ENCODE measurements at regions not wholly inside any gene's neighbourhood (a gene's known extent, or its start where the extent isn't known, plus 50 kb on each side); places are given as distances from the start of the nearest gene placed in this dataset.
"Not testable (repeated sequence)": the region's sequence is repeated elsewhere in the genome, so short reads cannot be mapped to it uniquely, and the experiment has no call there.

DNA sequence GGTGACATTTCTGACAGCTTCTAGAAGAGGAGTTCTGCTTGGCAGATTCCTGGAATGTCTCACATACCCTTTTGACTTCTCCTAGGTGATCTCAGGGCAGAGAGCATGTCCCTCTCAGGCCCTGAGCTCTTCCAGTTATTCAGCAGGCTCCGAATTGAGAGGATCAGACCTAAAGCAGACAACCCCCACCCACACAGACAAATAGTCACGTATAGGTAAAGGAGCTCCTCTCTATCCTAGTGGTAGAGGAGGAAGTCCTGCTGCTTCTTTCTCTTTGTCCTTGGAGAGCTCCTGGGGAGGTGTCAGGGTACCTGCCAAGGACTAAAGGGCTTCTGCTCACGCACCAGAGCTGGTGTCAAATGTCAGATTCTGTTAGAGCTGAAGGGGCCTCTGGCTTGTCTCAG is 128.1 kb downstream of the IER5 start:
- H3K4me3 ChIP-seq (ENCODE audit: low read depth in 1 of 2, low read length in 2 of 2), result no peak overlapping the region
- H3K4me1 ChIP-seq (ENCODE audit: control insufficient read depth in 1 of 2, insufficient read depth in 2 of 2, low read length in 2 of 2), result no peaks in the 10 kb centered on the region
- no peaks in the 10 kb centered on the region for H3K36me3 ChIP-seq (ENCODE audit: control insufficient read depth in 1 of 2, insufficient read depth in 2 of 2, low read length in 2 of 2)
- no peaks in the 10 kb centered on the region for H3K9me3 ChIP-seq (ENCODE audit: control insufficient read depth in 1 of 2, low read length in 2 of 2)
- H3K9ac ChIP-seq (ENCODE audit: low read depth in 1 of 2, low read length in 2 of 2), result no peak overlapping the region
- H3K27me3 ChIP-seq (ENCODE audit: control insufficient read depth in 1 of 2, insufficient read depth in 2 of 2, low read length in 2 of 2), result no peaks in the 10 kb centered on the region
- no peak overlapping the region for H3K27ac ChIP-seq (ENCODE audit: low read depth, low read length)

- Histone ChIP-seq H3K9ac (ENCODE audit: low read depth in 1 of 2, low read length in 2 of 2) (no peak overlapping the region), H3K4me3 (ENCODE audit: low read depth in 1 of 2, low read length in 2 of 2) (no peak overlapping the region), H3K27me3 (ENCODE audit: control insufficient read depth in 1 of 2, insufficient read depth in 2 of 2, low read length in 2 of 2) (no peaks in the 10 kb centered on the region), H3K4me1 (ENCODE audit: control insufficient read depth in 1 of 2, insufficient read depth in 2 of 2, low read length in 2 of 2) (no peaks in the 10 kb centered on the region), H3K9me3 (ENCODE audit: control insufficient read depth in 1 of 2, low read length in 2 of 2) (no peaks in the 10 kb centered on the region), H3K27ac (ENCODE audit: low read depth, low read length) (no peak overlapping the region), H3K36me3 (ENCODE audit: control insufficient read depth in 1 of 2, insufficient read depth in 2 of 2, low read length in 2 of 2) (no peaks in the 10 kb centered on the region)
These were observed 131.4 kb downstream of the IER5 start for GRCh38 chr1:181219938-181220337.

GRCh38 chr1:181221078-181221477 is 132.6 kb downstream of the IER5 start:
- Histone ChIP-seq H3K4me3 (ENCODE audit: low read depth in 1 of 2, low read length in 2 of 2) (no peak overlapping the region), H3K9ac (ENCODE audit: low read depth in 1 of 2, low read length in 2 of 2) (no peak overlapping the region), H3K36me3 (ENCODE audit: control insufficient read depth in 1 of 2, insufficient read depth in 2 of 2, low read length in 2 of 2) (no peaks in the 10 kb centered on the region), H3K4me1 (ENCODE audit: control insufficient read depth in 1 of 2, insufficient read depth in 2 of 2, low read length in 2 of 2) (no peaks in the 10 kb centered on the region), H3K27me3 (ENCODE audit: control insufficient read depth in 1 of 2, insufficient read depth in 2 of 2, low read length in 2 of 2) (no peaks in the 10 kb centered on the region), H3K9me3 (ENCODE audit: control insufficient read depth in 1 of 2, low read length in 2 of 2) (no peaks in the 10 kb centered on the region), H3K27ac (ENCODE audit: low read depth, low read length) (no peak overlapping the region)

DNA sequence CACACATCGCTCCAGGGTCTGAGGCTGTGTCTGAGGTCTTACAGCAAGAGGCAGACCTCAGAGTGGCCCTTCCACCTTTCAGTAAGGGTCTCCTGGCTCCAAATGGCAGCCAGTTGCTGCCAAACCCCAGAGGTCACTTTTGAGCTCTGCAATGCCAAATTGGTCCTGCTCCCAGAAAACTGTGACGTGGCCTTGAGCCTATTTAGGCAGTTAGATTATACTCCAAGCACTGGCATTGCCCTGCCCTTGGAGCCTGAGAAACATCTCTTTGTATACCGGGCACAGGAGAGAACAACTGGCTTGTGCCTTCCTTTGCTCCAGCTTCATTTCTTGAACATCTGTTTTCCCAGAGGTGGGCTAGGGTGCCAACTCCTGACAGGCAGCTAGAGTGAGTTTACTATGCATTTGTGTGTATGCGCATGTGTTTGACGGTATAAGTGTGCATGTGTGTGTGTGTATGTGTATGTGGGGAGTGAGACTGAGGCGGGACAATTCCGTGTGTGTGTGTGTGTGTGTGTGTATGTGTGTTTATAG is 134.5 kb downstream of the IER5 start:
- H3K9me3 ChIP-seq (ENCODE audit: control insufficient read depth in 1 of 2, low read length in 2 of 2), result no peaks in the 10 kb centered on the region
- H3K4me1 ChIP-seq (ENCODE audit: control insufficient read depth in 1 of 2, insufficient read depth in 2 of 2, low read length in 2 of 2), result no peaks in the 10 kb centered on the region
- no peak overlapping the region for H3K9ac ChIP-seq (ENCODE audit: low read depth in 1 of 2, low read length in 2 of 2)
- H3K36me3 ChIP-seq (ENCODE audit: control insufficient read depth in 1 of 2, insufficient read depth in 2 of 2, low read length in 2 of 2), result no peaks in the 10 kb centered on the region
- H3K27ac ChIP-seq (ENCODE audit: low read depth, low read length), result no peak overlapping the region
- no peaks in the 10 kb centered on the region for H3K27me3 ChIP-seq (ENCODE audit: control insufficient read depth in 1 of 2, insufficient read depth in 2 of 2, low read length in 2 of 2)
- no peak overlapping the region for H3K4me3 ChIP-seq (ENCODE audit: low read depth in 1 of 2, low read length in 2 of 2)

GRCh38 chr1:181226728-181227127 is 138.2 kb downstream of the IER5 start:
- H3K27ac ChIP-seq (ENCODE audit: low read depth, low read length); H3K36me3 ChIP-seq (ENCODE audit: control insufficient read depth in 1 of 2, insufficient read depth in 2 of 2, low read length in 2 of 2); H3K9me3 ChIP-seq (ENCODE audit: control insufficient read depth in 1 of 2, low read length in 2 of 2); H3K4me3 ChIP-seq (ENCODE audit: low read depth in 1 of 2, low read length in 2 of 2); H3K4me1 ChIP-seq (ENCODE audit: control insufficient read depth in 1 of 2, insufficient read depth in 2 of 2, low read length in 2 of 2); H3K27me3 ChIP-seq (ENCODE audit: control insufficient read depth in 1 of 2, insufficient read depth in 2 of 2, low read length in 2 of 2); H3K9ac ChIP-seq (ENCODE audit: low read depth in 1 of 2, low read length in 2 of 2): not testable (repeated sequence)

DNA sequence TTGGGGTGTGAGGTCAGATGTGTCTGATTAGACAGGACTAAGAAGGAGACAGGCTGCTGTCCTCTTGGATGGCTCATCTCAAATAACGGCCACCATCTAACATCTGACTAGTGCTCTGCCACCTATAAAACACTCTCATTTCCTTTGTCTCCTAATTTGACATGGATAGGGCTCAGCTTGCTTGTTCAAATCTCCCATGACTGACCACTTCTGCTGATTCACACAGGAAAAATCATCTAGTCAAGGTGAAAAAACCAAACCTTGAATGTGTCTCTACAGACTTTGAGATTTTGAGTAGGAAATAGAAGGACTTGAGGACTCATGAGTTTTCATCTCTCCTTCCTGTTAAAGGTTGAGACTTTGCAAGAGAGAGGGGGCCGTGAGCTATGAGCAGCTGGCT is 150.6 kb downstream of the IER5 start:
- H3K4me1 ChIP-seq (ENCODE audit: control insufficient read depth in 1 of 2, insufficient read depth in 2 of 2, low read length in 2 of 2), result no peaks in the 10 kb centered on the region
- H3K9me3 ChIP-seq (ENCODE audit: control insufficient read depth in 1 of 2, low read length in 2 of 2), result no peaks in the 10 kb centered on the region
- H3K27ac ChIP-seq (ENCODE audit: low read depth, low read length), result no peak overlapping the region
- H3K9ac ChIP-seq (ENCODE audit: low read depth in 1 of 2, low read length in 2 of 2), result no peak overlapping the region
- no peaks in the 10 kb centered on the region for H3K36me3 ChIP-seq (ENCODE audit: control insufficient read depth in 1 of 2, insufficient read depth in 2 of 2, low read length in 2 of 2)
- no peak overlapping the region for H3K4me3 ChIP-seq (ENCODE audit: low read depth in 1 of 2, low read length in 2 of 2)
- H3K27me3 ChIP-seq (ENCODE audit: control insufficient read depth in 1 of 2, insufficient read depth in 2 of 2, low read length in 2 of 2), result no peaks in the 10 kb centered on the region

GRCh38 chr1:181246320-181246719 is 157.8 kb downstream of the IER5 start:
- H3K9me3 ChIP-seq (ENCODE audit: control insufficient read depth in 1 of 2, low read length in 2 of 2); H3K27me3 ChIP-seq (ENCODE audit: control insufficient read depth in 1 of 2, insufficient read depth in 2 of 2, low read length in 2 of 2); H3K36me3 ChIP-seq (ENCODE audit: control insufficient read depth in 1 of 2, insufficient read depth in 2 of 2, low read length in 2 of 2); H3K9ac ChIP-seq (ENCODE audit: low read depth in 1 of 2, low read length in 2 of 2); H3K4me1 ChIP-seq (ENCODE audit: control insufficient read depth in 1 of 2, insufficient read depth in 2 of 2, low read length in 2 of 2); H3K4me3 ChIP-seq (ENCODE audit: low read depth in 1 of 2, low read length in 2 of 2); H3K27ac ChIP-seq (ENCODE audit: low read depth, low read length): not testable (repeated sequence)

- H3K9ac ChIP-seq (ENCODE audit: low read depth in 1 of 2, low read length in 2 of 2); H3K27me3 ChIP-seq (ENCODE audit: control insufficient read depth in 1 of 2, insufficient read depth in 2 of 2, low read length in 2 of 2); H3K4me3 ChIP-seq (ENCODE audit: low read depth in 1 of 2, low read length in 2 of 2); H3K9me3 ChIP-seq (ENCODE audit: control insufficient read depth in 1 of 2, low read length in 2 of 2); H3K27ac ChIP-seq (ENCODE audit: low read depth, low read length); H3K4me1 ChIP-seq (ENCODE audit: control insufficient read depth in 1 of 2, insufficient read depth in 2 of 2, low read length in 2 of 2); H3K36me3 ChIP-seq (ENCODE audit: control insufficient read depth in 1 of 2, insufficient read depth in 2 of 2, low read length in 2 of 2): not testable (repeated sequence)
These were observed 159.9 kb downstream of the IER5 start for GRCh38 chr1:181248361-181248760.

- Histone ChIP-seq H3K4me1 (ENCODE audit: control insufficient read depth in 1 of 2, insufficient read depth in 2 of 2, low read length in 2 of 2) (peaks cover 0 to 6% of the 10 kb centered on the region in 2 donors), H3K4me3 (ENCODE audit: low read depth in 1 of 2, low read length in 2 of 2) (no peak overlapping the region), H3K9ac (ENCODE audit: low read depth in 1 of 2, low read length in 2 of 2) (no peak overlapping the region), H3K27ac (ENCODE audit: low read depth, low read length) (no peak overlapping the region), H3K9me3 (ENCODE audit: control insufficient read depth in 1 of 2, low read length in 2 of 2) (no peaks in the 10 kb centered on the region), H3K27me3 (ENCODE audit: control insufficient read depth in 1 of 2, insufficient read depth in 2 of 2, low read length in 2 of 2) (no peaks in the 10 kb centered on the region), H3K36me3 (ENCODE audit: control insufficient read depth in 1 of 2, insufficient read depth in 2 of 2, low read length in 2 of 2) (no peaks in the 10 kb centered on the region)
These were observed 160.7 kb downstream of the IER5 start for GRCh38 chr1:181249186-181249585.

DNA sequence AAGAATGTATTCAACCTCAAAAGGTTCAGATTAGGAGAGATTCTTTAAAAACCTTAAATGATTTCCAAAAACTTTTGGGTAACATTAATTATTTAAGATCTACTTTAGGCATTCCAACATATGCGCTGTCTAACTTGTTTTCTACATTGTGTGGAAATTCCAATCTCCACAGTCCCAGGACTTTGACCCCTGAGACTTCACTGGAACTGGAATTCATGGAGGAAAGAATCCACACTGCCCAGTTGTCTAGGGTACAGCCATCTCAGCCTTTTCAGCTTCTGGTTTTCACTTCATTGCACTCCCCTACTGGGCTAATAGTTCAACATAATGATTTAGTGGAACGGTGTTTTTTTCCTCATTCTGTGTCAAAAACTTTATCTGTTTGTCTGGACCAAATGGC is 161.5 kb downstream of the IER5 start:
- Histone ChIP-seq H3K4me3 (ENCODE audit: low read depth in 1 of 2, low read length in 2 of 2) (no peak overlapping the region), H3K4me1 (ENCODE audit: control insufficient read depth in 1 of 2, insufficient read depth in 2 of 2, low read length in 2 of 2) (peaks cover 0 to 6% of the 10 kb centered on the region in 2 donors), H3K27ac (ENCODE audit: low read depth, low read length) (no peak overlapping the region), H3K36me3 (ENCODE audit: control insufficient read depth in 1 of 2, insufficient read depth in 2 of 2, low read length in 2 of 2) (no peaks in the 10 kb centered on the region), H3K27me3 (ENCODE audit: control insufficient read depth in 1 of 2, insufficient read depth in 2 of 2, low read length in 2 of 2) (no peaks in the 10 kb centered on the region), H3K9ac (ENCODE audit: low read depth in 1 of 2, low read length in 2 of 2) (no peak overlapping the region), H3K9me3 (ENCODE audit: control insufficient read depth in 1 of 2, low read length in 2 of 2) (peaks cover under 1 to 3% of the 10 kb centered on the region in 2 donors)

All from duodenal mucosa (tissue), 2 donors.